ENCODE measurements at regions not wholly inside any gene's neighbourhood (a gene's known extent, or its start where the extent isn't known, plus 50 kb on each side); places are given as distances from the start of the nearest gene placed in this dataset.
A peak's percentile ranks its signal among the peaks of the same experiment; 100 is the strongest.

DNA sequence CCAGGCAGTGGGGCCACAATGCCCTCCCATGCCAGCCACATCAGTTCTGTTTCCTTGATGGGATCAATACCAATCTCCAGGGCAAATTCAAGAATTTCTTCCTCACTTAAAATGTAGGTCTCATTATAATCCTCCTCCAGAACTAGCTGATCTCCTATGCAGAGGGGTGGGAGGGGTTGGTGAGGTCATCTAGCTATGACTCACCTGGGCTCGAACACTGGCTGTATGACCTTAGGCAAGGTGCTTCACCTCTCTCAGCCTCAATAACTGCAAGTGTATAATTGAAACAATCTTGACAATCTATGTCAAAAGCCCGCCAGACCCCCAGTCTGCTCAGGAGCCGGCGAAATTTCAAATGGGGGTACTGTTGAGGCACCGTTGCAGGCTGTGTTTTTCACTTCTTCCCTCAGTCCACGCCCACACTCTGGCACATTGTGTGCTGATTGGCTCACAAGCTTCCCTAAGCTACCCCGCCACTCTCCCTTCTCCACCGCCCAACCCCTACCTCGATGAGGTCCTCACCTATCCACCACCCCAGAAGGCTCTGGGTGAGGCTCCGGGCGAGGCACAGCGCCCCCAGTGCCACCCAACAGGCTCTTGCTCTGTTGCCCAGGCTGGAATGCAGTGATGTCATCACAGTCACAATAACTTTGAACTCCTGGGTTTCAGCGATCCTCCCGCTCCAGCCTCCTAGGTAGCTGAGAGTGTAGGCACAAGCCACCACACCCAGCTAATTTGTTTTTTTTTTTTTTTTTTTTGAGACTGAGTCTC, 70.5 kb downstream of the ZNF22 start:
- TF ChIP-seq, protein P1, sequence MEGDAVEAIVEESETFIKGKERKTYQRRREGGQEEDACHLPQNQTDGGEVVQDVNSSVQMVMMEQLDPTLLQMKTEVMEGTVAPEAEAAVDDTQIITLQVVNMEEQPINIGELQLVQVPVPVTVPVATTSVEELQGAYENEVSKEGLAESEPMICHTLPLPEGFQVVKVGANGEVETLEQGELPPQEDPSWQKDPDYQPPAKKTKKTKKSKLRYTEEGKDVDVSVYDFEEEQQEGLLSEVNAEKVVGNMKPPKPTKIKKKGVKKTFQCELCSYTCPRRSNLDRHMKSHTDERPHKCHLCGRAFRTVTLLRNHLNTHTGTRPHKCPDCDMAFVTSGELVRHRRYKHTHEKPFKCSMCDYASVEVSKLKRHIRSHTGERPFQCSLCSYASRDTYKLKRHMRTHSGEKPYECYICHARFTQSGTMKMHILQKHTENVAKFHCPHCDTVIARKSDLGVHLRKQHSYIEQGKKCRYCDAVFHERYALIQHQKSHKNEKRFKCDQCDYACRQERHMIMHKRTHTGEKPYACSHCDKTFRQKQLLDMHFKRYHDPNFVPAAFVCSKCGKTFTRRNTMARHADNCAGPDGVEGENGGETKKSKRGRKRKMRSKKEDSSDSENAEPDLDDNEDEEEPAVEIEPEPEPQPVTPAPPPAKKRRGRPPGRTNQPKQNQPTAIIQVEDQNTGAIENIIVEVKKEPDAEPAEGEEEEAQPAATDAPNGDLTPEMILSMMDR (IDR thresholded peaks at IDR 0.05; ENCODE audit: insufficient read depth, low read length), result no peak
- H3K4me3 ChIP-seq (ENCODE audit: low read depth, low read length), result no peak overlapping the region
- DNase-seq (ENCODE audit: low read depth), result no peak

DNA sequence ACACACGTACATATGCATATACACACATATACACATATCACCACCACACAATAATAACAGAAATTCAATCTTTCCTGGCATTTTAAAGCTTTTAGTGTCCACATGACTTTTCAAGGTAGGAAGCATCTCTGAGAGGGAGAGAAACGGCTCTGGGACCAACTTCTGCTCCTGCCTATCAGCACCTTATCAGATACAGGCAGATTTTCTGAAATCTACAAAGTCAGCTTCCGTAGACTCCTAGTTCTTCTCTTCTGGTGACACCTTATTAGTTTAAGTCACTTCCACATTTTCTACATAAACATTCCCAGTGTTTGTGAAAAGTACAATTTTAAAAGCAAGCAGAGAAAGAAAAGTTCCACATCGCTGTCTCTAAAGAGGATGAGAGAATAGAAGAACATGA, 74.5 kb downstream of the ZNF22 start:
- no peak overlapping the region for H3K4me3 ChIP-seq (ENCODE audit: low read depth, low read length)
- no peak for DNase-seq (ENCODE audit: low read depth)
- TF ChIP-seq, protein P1 (IDR thresholded peaks at IDR 0.05; ENCODE audit: insufficient read depth, low read length), result no peak

DNA sequence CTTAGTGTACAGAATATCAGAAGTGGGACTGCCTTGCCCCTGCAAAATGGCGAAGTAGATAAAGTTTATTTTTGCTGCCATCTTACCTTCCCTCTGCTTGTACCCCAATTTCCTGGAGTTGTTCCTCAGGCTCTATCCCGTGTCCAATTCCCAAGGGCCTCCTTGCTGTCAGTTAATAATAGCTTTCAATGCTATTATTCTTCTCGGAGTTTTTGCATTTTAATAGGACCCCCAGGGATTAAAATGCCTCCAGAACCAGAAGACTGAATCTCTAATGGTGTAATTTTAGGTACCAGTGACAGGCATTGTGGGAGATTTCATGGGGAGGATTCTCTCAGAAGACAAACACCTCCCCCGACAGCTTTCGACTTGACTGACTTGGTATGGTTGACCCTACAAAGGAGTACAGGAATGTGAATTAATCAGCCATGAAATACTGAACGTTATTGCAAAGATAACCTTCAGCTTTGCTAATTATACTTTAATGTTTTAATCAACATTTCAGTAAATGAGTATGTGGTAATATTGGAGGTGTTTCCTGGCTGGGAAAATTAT, 75.2 kb downstream of the ZNF22 start:
- no peak overlapping the region for H3K4me3 ChIP-seq (ENCODE audit: low read depth, low read length)
- TF ChIP-seq, protein P1 (IDR thresholded peaks at IDR 0.05; ENCODE audit: insufficient read depth, low read length), result no peak
- no peak for DNase-seq (ENCODE audit: low read depth)

DNA sequence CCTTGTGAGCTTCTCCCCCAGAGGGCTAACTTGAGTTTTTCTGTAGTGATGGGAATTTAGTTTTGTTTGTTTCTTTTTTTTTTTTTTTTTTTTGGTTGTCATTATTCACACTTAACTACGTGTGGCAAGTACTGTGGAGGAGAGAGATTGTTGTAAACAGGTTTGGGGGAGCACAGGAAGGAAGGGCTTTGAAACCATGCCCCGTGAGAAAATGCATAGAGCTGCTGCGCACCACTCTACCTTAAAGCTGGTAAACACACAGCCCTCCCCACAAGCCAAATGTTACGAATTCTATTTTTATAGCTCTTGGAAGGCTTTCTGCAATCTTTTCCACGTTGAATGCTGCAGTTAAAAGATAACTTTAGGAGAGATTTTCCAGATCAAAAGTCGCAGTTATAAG, 76.2 kb downstream of the ZNF22 start:
- TF ChIP-seq, protein P1 (IDR thresholded peaks at IDR 0.05; ENCODE audit: insufficient read depth, low read length), result no peak
- no peak overlapping the region for H3K4me3 ChIP-seq (ENCODE audit: low read depth, low read length)
- no peak for DNase-seq (ENCODE audit: low read depth)

DNA sequence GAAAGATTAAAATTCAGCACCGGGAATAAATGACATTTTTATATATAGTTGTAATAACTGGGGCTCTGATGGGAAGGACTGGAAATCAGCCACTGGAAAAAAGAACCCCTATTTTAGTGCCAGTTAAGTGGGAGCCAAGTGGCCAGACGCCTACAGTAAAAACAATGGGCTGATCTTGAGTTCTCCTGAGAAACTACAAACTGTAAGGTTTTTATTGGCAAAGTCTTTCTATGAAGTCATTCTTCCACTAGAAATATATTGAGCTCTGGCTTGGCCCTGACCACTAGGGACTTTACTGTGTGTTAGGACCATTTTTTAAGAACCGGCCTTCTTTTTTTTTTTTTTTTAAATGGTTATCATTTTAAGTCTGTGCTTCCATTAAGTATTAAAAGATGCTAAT, 79.6 kb downstream of the ZNF22 start:
- H3K4me3 ChIP-seq (ENCODE audit: low read depth, low read length), result no peak overlapping the region
- peak; percentile 33 for DNase-seq (ENCODE audit: low read depth)
- TF ChIP-seq, protein P1 (IDR thresholded peaks at IDR 0.05; ENCODE audit: insufficient read depth, low read length), result peak; percentile 11

DNA sequence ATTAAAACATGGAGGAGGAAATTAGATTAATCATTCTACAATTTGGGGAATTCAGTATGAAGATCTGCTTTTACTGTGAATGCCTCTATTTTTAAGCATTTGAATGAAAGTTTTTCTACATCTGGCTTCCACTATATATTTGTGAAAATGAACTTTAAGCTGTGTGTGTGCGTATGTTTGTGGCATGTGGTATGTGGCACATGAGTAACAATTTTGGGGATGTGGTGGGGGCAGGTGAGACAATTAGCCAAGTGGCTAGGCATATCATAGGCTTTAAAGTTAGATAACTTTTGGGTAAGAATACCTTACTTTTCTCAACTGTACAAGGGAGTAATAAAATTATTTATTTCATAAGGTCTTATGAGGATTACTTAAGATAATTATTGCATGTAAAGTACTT, 81.5 kb downstream of the ZNF22 start:
- H3K4me3 ChIP-seq (ENCODE audit: low read depth, low read length), result no peak overlapping the region
- DNase-seq (ENCODE audit: low read depth), result no peak
- TF ChIP-seq, protein P1 (IDR thresholded peaks at IDR 0.05; ENCODE audit: insufficient read depth, low read length), result no peak
